HG03558 (cell line): ENCODE measurements at regions not wholly inside any gene's neighbourhood (a gene's known extent, or its start where the extent isn't known, plus 50 kb on each side); places are given as distances from the start of the nearest gene placed in this dataset.
"Not testable (repeated sequence)": the region's sequence is repeated elsewhere in the genome, so short reads cannot be mapped to it uniquely, and the experiment has no call there.

Experiments used
- ATAC-seq: cut with Tn5 transposase; IDR thresholded peaks from one replicate; pipeline ENCODE4 v1.9.1; 2021; ENCODE audit warnings: moderate number of reproducible peaks; ENCODE audit not compliant: unreplicated experiment; ENCODE audit errors: extremely low read depth

DNA sequence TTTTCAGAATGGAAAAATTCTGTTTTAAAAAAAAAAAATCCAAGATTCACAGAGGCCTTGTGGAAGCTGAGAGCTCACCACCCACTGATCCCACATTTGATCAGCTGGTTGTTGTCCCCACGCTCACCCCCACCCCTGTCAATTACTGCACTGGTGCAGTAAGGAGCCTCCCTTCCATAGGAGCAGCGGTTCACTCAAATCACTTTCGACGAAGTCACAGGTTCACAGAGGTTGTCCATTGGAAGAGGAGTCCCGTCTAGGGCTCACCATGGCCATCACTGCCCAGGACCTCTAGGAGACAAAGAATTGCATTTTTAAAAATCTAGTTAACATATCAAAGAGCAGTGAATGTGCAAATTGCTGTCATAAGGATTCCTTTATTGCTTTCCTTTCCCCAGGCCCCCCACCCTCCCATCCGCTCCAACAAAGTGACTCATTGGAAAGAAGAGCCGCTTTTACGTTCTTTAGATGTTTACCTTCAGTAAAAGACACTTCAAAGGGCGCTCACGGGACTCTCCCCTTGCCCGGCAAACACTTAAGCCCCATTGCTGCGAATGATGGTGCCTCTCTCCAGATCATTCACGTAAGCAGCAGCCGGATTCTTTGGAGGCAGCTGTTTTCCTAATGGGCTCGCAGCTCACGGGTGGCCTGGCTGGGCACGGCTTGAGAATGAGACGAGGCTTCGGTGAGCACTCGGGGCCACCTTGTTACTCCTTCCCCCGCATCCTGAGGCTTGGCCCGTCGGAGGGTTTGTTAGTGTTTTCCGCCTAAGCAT lies 165.5 kb upstream of the SALL3 start:
- no peak for ATAC-seq

DNA sequence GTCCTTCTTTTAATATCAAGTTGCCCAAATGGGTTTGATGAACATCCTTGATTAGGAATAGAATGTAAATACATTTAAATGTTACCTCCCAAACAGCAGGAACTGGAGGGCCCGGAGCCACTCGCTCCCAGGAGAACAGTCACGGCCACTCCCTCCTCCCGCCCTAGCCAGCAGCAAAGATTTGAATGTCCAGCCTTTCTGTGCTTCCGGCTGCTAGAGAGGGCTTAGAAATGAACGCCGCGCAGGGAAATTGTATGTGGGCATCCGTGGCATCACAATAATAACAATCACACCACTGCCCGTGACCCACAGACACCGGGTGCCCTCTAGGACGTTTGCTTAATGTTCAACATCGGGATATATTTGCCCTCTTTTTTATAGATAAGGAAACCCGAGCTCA lies 164.9 kb upstream of the SALL3 start:
- ATAC-seq, result no peak

DNA sequence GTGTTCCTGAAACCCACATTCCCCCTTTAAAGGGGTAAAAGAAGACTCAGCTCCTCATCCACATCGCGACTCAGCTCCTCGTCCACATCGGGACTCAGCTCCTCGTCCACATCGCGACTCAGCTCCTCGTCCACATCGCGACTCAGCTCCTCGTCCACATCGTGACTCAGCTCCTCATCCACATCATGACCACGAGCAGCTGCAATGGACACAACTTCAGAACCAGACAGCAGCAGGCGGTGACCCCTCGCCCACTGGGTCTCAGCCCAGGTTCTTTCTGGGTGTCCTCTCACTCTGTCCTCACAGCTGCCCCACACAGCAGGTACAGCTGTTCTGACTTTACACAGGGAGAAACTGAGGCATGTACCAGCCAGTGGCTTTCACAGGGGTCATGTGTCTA lies 163.5 kb upstream of the SALL3 start:
- ATAC-seq, result no peak

DNA sequence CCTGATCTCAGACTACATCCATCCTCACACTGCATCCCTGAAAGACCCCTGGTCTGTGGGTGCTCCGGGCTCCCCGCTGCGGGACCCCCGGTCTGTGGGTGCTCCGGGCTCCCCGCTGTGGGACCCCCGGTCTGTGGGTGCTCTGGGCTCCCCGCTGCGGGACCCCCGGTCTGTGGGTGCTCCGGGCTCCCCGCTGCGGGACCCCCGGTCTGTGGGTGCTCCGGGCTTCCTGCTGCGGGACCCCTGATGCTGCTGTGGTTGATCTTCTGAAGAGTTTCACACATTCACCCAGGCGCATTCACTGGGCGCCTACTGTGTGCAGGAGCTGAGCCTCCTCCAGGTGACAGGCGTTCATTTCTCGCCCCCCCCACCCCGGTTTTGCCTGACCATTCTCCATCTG lies 162.7 kb upstream of the SALL3 start:
- no peak for ATAC-seq

DNA sequence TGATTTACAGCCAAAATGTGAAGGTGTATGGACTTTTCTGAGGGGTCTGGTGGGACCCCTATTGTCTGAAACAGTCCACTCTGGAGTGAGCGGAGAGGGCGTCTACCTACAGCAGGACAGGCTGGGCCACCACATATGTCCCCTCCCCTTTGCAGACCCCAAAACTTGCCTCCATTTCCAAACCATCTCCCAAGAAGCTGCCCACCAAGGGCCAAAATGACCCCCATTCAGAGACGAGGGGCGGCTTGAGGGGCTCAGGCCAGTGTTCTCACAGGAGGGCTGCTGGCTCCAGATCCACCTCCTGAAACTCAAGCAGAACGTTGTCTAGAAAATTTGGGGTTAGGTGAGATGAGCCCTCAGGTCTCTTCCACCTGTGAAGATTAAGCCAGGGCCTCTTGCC lies 161.1 kb upstream of the SALL3 start:
- ATAC-seq, result no peak

DNA sequence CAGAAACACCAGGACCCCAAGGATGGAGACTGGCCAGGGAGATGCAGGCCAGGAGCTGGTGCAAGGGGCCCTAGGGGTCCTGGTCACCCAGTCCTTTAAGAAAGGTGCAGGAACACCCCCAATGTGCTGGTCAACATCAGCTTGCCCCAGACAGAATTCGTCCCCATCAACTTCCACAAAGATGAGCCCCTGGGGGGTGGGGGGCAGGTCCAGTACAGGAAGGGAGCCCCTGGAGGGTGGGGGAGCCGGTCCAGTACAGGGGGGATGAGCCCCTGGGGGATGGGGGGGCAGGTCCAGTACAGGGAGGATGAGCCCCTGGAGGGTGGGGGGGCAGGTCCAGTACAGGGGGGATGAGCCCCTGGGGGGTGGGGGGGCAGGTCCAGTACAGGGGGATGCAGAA lies 160.7 kb upstream of the SALL3 start:
- ATAC-seq, result no peak

DNA sequence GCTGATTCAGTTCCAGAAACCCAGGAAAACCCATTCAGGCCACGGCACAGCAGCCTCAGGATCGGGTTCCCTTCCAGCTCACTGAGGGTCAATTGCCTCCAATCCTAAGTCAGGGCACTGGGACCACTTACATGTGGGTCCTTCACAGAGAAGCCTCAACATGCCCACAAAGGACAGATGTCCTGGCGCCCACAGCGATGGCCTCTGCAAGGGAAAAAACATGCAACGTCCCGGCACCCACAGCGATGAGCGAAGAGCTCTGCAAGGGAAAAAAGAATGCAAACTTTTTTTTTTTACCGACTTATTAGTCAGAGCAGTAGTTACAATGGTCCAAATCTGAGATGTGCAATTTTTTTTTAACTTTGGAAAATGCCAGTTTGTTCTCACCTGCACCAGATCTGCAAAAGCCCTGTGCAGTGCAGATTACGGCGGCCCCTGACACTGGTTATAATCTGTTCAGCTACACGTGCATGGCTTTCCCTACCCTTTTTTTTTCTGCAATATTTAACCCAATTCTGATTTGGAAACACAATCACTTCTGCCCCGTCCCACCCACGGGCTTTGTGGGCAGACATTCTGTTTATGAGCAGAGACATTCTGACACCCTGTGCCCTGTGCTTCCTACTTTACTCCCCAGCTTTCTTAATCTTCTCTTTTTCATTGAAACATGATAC lies 159.3 kb upstream of the SALL3 start:
- no peak for ATAC-seq

DNA sequence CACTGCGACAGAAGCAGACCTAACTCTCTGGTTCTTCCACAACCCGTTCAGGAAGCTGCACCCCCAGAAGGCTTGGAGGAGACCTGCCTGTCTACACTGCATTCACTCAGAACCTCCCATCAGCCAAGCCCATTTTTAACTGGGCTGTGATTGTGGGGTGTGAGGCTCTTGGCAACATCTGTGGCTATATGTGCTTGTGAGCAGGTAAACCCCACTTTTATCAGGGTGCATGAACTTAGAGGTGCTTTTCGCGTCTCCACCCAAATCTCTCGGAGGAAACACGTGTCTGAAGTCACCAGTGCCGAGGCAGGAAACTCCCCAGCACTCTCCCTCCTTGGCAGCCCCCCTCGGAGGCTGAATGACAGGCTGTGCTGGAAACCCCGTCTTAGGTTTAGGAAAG lies 158.2 kb upstream of the SALL3 start:
- ATAC-seq, result no peak

DNA sequence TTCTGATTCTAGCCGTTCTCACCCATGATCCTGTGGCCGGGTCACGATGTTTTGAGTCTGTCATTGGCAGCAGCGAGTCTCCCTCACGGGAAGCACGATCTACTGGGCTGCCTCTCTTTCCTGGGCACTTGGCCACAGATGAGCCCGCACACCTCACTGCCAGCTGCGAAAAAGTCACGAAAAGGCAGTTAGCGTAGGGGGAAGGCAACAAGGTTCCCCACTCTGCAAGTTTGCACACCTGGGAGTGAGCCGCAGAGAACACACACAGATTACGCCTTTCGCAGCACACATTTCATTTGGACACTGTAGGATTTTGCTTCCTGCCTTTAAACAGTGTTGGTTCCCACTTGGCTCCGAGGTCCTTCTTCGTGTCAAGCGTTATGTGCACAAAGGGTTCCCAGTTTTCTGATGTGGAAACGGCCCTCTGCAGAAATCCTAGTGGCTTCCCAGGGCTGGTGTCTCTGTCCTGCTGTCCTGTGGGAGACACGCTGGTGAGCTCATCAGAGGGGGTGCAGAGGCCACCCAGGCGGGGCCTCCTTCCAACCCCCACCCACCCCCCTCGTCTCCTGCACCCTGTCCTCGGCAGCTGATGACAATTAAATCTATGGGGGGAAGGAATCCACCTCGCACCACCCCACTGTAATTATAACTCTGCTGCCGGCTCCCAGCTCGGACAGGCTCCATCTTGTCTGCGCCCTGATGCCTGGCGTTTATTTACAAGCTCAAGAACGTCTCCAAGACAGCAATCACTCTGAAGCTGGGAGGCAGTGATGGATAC lies 157.3 kb upstream of the SALL3 start:
- ATAC-seq, result no peak

DNA sequence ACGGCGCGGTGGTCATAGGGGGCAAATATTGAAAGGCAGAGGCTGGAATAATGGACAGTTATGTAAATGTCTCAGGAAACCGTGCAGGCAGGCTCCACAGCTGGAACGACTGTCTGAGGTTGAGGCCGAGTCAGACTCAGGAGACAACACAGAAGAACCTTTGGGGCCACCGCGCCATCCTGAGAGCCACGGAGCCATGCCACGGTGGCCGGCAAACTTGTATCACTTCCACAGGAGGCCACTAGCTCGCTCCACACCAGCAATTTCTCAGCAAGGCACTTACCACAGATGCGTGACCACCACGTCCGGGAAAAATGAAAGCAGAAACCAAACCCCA lies 156.7 kb upstream of the SALL3 start:
- ATAC-seq, result no peak

DNA sequence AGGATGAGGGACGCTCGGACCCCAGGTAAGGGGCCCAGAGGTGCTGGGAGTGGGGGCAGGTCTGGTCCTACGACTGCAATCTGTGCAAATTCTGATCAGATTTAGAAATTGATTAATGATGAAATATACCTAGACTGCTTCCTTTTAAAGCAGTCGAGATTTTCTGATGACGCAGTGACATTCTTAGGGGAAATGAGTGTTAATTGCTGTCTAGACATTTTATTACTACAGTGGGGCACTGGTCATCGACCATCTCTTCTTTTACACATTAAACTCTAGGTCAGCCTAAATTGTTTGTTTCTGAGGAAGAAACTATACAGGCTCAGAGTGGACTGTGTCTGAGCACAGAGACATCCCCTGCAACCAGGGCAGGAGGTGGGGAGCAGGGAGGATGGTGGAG lies 154.4 kb upstream of the SALL3 start:
- ATAC-seq, result no peak

DNA sequence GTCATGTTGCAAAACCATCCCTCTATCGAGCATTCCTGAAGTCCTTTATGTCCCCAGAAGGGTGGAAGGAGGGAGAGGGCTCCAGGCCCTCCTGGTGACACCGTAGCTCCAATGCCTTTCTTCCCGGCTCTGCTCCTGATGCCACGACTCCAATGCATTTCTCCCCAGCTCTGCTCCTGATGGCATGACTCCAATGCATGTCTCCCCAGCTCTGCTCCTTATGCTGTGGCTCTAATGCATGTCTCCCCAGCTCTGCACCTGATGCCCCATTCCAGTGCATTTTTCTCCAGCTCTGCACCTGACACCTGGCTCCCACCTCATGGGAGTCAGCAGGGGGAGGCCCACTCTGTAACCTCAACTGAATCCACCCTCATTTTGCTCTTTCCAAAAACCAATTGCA lies 153.0 kb upstream of the SALL3 start:
- no peak for ATAC-seq

DNA sequence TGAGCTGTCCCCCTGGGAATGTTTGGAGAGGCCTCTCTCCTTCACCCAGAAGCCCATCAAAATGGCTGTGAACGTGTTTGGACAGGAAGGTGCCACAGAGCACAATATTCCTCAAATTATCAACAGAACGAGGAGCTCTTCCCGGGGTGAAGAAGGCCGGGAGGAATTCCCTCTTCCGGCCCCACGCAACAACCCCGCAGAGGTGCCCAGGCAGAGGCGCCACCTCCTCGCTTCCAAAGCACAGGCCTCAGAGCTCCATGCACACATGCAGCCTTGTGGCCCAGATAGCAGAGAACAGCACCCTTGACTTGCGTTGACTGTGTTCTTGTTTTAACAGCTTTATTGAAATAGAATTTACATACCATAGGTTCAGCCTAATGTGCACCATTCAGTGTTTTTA lies 152.5 kb upstream of the SALL3 start:
- ATAC-seq, result no peak

DNA sequence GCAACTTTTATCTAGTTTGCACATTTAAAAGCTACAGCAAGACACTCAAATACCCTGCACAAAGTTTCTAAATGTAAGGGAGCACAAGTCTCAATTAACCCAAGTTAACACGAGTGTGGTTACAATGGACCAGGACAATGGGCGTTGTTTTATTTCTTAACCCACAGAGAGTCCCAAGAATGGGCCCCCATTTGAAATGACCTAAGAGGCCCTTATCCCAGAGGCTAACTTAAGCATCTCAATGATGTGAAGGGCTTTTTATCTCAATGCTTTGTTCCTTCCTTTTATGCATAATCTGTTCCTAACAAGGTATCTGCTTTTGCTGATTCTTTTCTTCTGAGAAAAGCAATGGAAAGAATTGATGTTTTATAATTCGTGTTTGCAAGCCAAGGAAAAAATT lies 151.5 kb upstream of the SALL3 start:
- ATAC-seq, result no peak

DNA sequence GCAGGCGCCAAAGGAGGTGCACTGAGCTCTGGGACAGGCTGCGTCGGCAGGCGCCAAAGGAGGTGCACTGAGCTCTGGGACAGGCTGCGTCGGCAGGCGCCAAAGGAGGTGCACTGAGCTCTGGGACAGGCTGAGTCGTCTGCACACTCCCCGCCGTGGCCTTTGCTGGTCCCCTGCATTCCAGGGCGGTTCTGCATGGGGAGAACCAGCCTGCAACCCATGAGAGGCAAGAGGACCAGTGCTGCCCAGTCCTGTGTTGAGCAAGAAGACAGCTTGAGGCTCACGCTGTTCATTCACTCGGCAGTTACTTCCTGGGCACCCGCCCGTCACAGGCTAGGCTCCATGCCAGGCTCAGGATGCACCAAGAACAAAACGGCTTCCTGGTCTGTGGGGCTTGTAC lies 150.6 kb upstream of the SALL3 start:
- ATAC-seq, result not testable (repeated sequence)

DNA sequence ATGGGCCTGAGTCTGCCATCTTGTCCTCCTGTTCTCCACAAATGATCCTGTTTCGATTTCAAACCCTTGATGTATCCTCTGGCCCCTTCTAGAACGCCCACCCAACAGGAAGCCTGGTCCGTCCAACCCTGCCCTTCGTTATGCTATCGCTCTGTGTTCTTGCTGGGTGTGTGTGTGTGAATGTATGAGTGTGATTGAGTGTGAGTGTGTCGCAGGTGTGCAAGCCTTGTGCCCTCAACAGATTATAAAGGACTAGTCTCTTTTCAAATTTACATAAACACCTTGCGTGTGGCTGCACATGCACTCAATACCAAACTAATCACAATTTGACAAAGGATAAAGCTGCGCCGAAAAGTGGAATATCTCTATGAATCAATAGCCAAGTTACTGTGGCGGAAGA lies 149.5 kb upstream of the SALL3 start:
- ATAC-seq, result no peak

DNA sequence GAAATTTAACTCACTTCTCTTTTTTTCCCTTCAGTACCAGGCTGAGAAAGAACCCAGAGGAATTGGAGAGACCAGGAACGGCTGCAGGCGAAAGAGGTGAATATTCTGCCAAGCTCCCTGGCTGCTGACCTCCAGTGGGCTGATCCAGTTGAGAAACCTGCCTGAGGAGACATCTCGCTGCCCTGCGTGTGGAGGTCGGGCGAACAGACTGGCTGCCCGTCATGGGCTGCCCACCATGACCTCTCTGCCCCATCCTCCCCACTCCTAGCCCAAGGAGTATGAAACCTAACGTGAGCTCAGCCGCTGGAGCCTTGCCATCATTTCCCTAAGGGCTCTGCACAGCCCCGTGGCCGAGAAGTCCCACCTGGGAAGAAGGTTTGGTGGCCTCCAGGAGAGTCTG lies 148.8 kb upstream of the SALL3 start:
- no peak for ATAC-seq

DNA sequence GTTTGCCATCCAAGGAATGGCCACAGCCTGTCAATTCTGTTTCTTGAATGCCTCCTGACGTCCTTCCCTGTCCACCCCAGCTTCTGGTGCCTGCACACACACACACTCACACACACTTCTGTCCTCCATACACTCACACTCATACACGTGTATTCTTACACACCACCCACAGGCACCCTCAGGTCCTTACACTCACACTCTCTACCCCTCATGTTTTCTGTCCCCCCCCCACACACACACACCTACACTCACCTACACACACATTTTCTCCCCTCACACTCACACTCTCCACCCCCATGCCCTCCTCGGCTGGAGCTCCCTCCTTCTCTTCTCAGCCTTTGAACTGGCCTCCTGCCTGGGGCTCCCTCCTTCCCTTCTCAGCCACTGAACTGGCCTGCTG lies 148.0 kb upstream of the SALL3 start:
- no peak for ATAC-seq

DNA sequence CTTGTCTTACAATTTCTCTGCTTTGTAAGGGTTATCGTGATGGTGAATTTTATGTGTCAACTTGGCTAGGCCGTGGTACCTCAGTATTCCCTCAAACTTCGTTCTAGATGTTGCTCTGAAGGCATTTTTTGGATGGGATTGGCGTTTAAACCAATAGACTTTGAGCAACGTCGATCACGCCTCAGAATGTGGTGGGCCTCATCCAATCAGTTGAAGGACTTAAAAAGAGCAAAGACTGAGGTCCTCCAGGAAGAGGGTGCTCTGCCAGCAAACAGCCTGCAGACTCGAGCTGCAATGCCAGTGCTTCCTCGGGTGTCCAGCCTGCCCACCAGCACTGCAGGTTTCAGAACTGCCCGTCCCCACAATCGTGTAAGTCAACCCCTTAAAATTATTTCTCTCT lies 145.8 kb upstream of the SALL3 start:
- no peak for ATAC-seq

DNA sequence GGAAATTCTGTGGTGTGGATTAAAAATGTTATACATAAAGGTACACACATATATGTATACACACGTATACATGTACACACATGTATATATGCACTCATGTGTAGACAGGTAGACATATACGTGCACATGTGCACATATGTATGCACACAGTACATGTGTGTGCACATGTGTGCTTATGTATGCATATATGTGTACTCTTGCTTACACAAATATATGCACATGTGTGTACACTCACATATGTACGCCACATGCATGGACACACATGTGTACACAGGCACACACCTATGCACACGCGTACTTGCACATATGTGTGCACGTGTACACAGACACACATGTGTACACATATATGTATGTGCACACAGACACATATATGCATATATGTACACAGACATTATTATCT lies 142.8 kb upstream of the SALL3 start:
- ATAC-seq, result no peak

DNA sequence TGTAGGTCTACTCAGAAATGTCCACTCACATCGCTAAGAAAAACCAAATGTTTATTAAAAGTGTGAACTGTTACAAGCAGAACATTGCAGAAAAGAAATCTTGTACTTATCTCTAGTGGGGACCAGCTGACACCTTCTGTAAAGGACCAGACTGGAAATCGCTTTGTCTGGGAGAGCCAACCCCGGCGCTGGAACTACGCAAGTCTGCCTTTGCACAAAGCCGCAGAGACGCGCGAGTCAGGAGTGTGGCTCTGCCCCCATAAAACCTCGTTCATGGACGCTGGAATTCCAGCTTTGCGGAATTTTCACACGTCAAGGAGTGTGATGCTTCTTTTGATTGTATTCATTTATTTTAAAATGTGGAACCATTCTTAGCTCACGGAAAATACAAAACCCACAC lies 141.9 kb upstream of the SALL3 start:
- ATAC-seq, result no peak

DNA sequence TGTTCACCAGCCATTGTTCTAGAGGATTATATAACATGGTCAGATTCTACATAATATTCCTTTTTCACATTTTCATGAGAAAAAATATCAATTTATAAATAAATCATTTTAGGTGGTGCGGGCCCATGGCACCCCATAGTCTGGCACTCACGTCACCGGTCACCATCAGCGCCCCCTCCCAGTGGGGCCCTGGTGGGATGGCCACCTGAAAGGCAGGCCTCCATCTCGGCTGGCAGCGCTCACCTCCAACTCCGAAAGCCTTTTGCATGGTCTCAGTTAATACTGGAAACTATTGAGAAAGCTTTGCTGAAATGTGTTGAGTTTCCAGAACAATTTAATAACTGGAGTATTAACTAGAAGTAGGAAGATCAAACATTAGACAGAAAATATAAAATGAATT lies 141.4 kb upstream of the SALL3 start:
- no peak for ATAC-seq
